T-cell (primary cell): ENCODE measurements at regions not wholly inside any gene's neighbourhood (a gene's known extent, or its start where the extent isn't known, plus 50 kb on each side); places are given as distances from the start of the nearest gene placed in this dataset.
"Not testable (repeated sequence)": the region's sequence is repeated elsewhere in the genome, so short reads cannot be mapped to it uniquely, and the experiment has no call there.

Experiments
- ATAC-seq, 4 experiments: fragments of 200-7000 bp in 3 of 4; fragments of 150-1000 bp in 1 of 4; cut with Tn5 transposase; replicated peaks in 1 of 4; 1 replicate in 3 of 4; 2 replicates in 1 of 4; pipeline ENCODE4 v1.10.0; 2021; ENCODE audit warnings: moderate library complexity in 3 of 4, mild to moderate bottlenecking in 2 of 4, moderate number of reproducible peaks in 1 of 4
- CTCF ChIA-PET, 2 donors: fragments of 300-600 bp; sonication (Branson Sonifier 250); formaldehyde crosslinking; loops; one replicate each; lab custom pipeline; 2022; ENCODE audit warnings: antibody characterized with exemption in 2 of 2; lab: Charles Lee
- POLR2A ChIA-PET, 2 donors: fragments of 300-600 bp; sonication (Branson Sonifier 250); formaldehyde crosslinking; loops; one replicate each; lab custom pipeline; 2022; ENCODE audit warnings: antibody characterized with exemption in 2 of 2; lab: Charles Lee
- DNase-seq, 35 experiments: peaks; one replicate each; pipeline versions ENCODE4 v3.0.0 to v3.0.0-alpha.2; 2013 to 2023
- H3K27ac ChIP-seq: one replicate; pipeline ENCODE4 v1.5.1; 2013; ENCODE audit warnings: low read length
- H3K27me3 ChIP-seq, 2 experiments: replicated peaks in 1 of 2; 1 replicate in 1 of 2; 2 replicates in 1 of 2; pipeline versions ENCODE4 v1.6.1 to v1.7.0; 2013; ENCODE audit warnings: low read length in 1 of 2, mixed read lengths in 1 of 2; ENCODE audit not compliant: control insufficient read depth in 2 of 2, insufficient read depth in 2 of 2; ENCODE audit errors: extremely low read depth in 1 of 2
- H3K36me3 ChIP-seq, 2 donors: 1 replicate in 1 of 2; 2 replicates in 1 of 2; pipeline versions ENCODE4 v1.6.1 to v1.7.0; 2013; ENCODE audit warnings: low read length in 1 of 2; ENCODE audit not compliant: control insufficient read depth in 2 of 2, insufficient read depth in 1 of 2; ENCODE audit errors: extremely low read depth in 1 of 2
- H3K4me1 ChIP-seq, 2 experiments: 1 replicate in 1 of 2; 2 replicates in 1 of 2; pipeline versions ENCODE4 v1.6.1 to v1.7.0; 2013; ENCODE audit warnings: low read length in 2 of 2, mixed read lengths in 1 of 2; ENCODE audit not compliant: insufficient read depth in 2 of 2, control insufficient read depth in 1 of 2; ENCODE audit errors: extremely low read depth in 1 of 2
- H3K4me3 ChIP-seq, 2 donors: 1 replicate in 1 of 2; 2 replicates in 1 of 2; pipeline versions ENCODE4 v1.5.1 to v1.7.0; 2013; ENCODE audit warnings: mild to moderate bottlenecking in 2 of 2, low read length in 1 of 2, moderate library complexity in 1 of 2; ENCODE audit not compliant: control insufficient read depth in 1 of 2; ENCODE audit errors: extremely low read depth in 1 of 2
- H3K9me3 ChIP-seq: 2 replicates; pipeline ENCODE4 v1.7.0; 2013
- H3K27ac Mint-ChIP-seq, 2 donors: one replicate each; pipeline ENCODE4 v1.8.0; 2020 to 2021; ENCODE audit warnings: mild to moderate bottlenecking in 2 of 2, mixed read lengths in 2 of 2
- H3K27me3 Mint-ChIP-seq, 2 donors: one replicate each; pipeline ENCODE4 v1.8.0; 2021 to 2022; ENCODE audit warnings: mixed read lengths in 2 of 2
- H3K36me3 Mint-ChIP-seq: one replicate; pipeline ENCODE4 v1.8.0; 2021; ENCODE audit warnings: mixed read lengths
- H3K4me1 Mint-ChIP-seq, 3 donors: one replicate each; pipeline ENCODE4 v1.8.0; 2020 to 2022; ENCODE audit warnings: mixed read lengths in 3 of 3, mild to moderate bottlenecking in 1 of 3
- H3K4me3 Mint-ChIP-seq, 3 donors: one replicate each; pipeline ENCODE4 v1.8.0; 2020 to 2022; ENCODE audit warnings: mild to moderate bottlenecking in 3 of 3, mixed read lengths in 3 of 3, moderate library complexity in 3 of 3
- H3K9me3 Mint-ChIP-seq, 3 donors: one replicate each; pipeline ENCODE4 v1.8.0; 2020 to 2022; ENCODE audit warnings: mixed read lengths in 3 of 3
- WGBS: methylation state at CpG from one replicate; pipeline ENCODE4 v1.1.5; 2013; ENCODE audit warnings: missing lambda C conversion rate; ENCODE audit not compliant: insufficient coverage; 5-methylcytosine and 5-hydroxymethylcytosine counted together

DNA sequence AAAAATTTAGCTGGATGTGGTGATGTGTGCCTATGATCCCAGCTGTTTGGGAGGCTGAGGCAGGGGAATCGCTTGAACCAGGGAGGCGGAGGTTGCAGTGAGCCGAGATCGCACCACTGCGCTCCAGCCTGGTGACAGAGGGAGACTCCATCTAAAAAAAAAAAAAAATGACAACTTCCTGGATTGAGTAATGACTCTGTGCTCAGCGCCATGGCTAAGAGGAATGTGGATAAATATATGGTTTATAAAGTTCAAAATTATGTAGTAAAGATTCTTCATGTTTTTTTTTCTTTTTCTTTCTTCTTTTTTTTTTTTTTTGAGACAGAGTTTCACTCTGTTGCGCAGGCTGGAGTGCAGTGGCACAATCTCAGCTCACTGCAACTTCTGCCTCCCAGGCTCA, 75.4 kb upstream of the FLT1 start:
- H3K9me3 Mint-ChIP-seq, DNase-seq, H3K36me3 Mint-ChIP-seq, H3K9me3 ChIP-seq, CTCF ChIA-PET, H3K4me3 Mint-ChIP-seq, H3K4me1 Mint-ChIP-seq, H3K4me3 ChIP-seq, ATAC-seq, POLR2A ChIA-PET, H3K27me3 ChIP-seq, H3K27me3 Mint-ChIP-seq, H3K27ac Mint-ChIP-seq, H3K27ac ChIP-seq, H3K4me1 ChIP-seq, H3K36me3 ChIP-seq: not testable (repeated sequence)
- 80% methylated on average over 1 of the region's 7 CpGs for WGBS

DNA sequence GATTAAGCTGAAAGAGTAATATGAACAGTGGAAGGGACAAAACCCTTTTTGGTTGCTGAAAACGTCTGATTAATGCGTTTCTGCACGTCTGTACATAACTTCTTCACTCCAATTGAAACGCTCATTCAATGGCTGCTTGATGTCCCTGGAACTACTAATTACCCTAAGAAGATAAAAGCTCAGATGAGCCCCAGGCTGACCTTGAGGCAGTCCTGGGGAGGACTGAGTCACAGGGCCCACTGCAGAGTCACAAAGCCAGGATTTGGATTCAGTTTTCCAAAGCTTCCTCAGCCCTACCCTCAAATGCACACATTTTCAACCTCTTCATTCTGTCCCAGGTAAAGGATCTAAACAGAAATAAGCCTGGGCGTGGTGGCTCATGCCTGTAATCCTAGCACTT, 75.0 kb upstream of the FLT1 start:
- H3K27me3 ChIP-seq = peaks cover 0 to 5% of the 10 kb centered on the region in 2 experiments
- H3K27ac ChIP-seq = no peak overlapping the region
- H3K27ac Mint-ChIP-seq = no peak overlapping the region
- peaks cover 0 to 2% (median 0%) of the 10 kb centered on the region in 3 donors for H3K4me1 Mint-ChIP-seq
- no peak overlapping the region for H3K4me3 Mint-ChIP-seq
- POLR2A ChIA-PET = no interaction called here
- no peaks in the 10 kb centered on the region for H3K9me3 ChIP-seq
- peaks cover 0 to 1% of the 10 kb centered on the region in 2 donors for H3K27me3 Mint-ChIP-seq
- DNase-seq (no peak), ATAC-seq (no peak)
- H3K4me3 ChIP-seq = no peak overlapping the region
- no peaks in the 10 kb centered on the region for H3K36me3 Mint-ChIP-seq
- H3K4me1 ChIP-seq = no peaks in the 10 kb centered on the region
- CTCF ChIA-PET = no interaction called here
- H3K36me3 ChIP-seq = no peaks in the 10 kb centered on the region
- no peaks in the 10 kb centered on the region for H3K9me3 Mint-ChIP-seq
- 81% methylated on average over 5 of the region's 5 CpGs for WGBS

DNA sequence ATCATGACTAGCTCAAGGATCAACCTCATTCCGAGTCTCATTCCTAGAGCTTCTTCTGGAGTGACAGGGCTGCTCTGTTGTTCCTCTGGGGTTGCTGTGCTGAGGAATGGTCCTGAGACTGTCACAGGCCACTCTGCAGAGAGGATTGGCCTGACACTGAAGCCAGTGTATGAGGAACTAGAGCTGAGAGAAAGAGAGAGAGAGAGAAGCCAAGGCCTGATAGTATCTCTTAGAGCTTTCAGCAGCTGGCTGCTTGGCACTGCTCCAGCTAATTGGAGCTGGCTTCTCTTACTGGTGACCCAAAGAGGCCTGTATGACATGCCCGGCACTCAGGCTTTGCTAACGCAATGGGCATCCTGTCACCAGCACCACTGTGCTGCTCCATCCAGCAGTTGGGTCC, 73.4 kb upstream of the FLT1 start:
- H3K27ac ChIP-seq = no peak overlapping the region
- ChIA-PET POLR2A (interaction anchor here (0.6 kb wide), 2 partner anchors 21 to 42 kb away, joined by 3 to 4 read pairs; no protein-coding TSS in a partner anchor), CTCF (no interaction called here)
- peaks cover 0 to 1% of the 10 kb centered on the region in 2 donors for H3K27me3 Mint-ChIP-seq
- no peak for ATAC-seq
- H3K4me3 Mint-ChIP-seq = no peak overlapping the region
- no peaks in the 10 kb centered on the region for H3K36me3 ChIP-seq
- H3K4me3 ChIP-seq = no peak overlapping the region
- H3K4me1 Mint-ChIP-seq = no peaks in the 10 kb centered on the region
- peaks cover 0 to 5% of the 10 kb centered on the region in 2 experiments for H3K27me3 ChIP-seq
- no peaks in the 10 kb centered on the region for H3K9me3 Mint-ChIP-seq
- DNase-seq = no peak
- WGBS = 82% methylated on average over 2 of the region's 3 CpGs
- H3K4me1 ChIP-seq = no peaks in the 10 kb centered on the region
- no peaks in the 10 kb centered on the region for H3K36me3 Mint-ChIP-seq
- no peaks in the 10 kb centered on the region for H3K9me3 ChIP-seq
- H3K27ac Mint-ChIP-seq = no peak overlapping the region

DNA sequence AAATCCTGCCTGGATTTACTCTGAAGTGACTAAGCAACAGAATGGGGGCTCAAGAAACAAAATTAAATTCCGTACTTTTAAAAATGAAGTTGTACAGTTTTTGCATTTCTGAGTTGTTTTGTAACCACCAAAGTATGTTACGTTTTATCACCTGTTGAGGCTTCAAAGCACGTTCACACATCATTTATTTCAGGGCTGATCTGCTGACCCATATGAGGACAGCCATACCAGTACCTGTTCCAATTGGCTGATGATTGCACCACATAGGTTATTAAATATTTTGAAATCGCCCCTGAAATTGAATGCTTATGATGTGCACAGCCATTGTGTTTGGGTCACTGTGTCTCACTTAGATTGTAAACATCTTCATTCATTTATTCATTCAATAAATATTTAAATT, 72.0 kb upstream of the FLT1 start:
- ATAC-seq = no peak
- ChIA-PET CTCF (no interaction called here), POLR2A (no interaction called here)
- H3K4me3 ChIP-seq = no peak overlapping the region
- Mint-ChIP-seq H3K27me3 (no peaks in the 10 kb centered on the region), H3K4me1 (no peaks in the 10 kb centered on the region), H3K36me3 (no peaks in the 10 kb centered on the region), H3K9me3 (no peaks in the 10 kb centered on the region), H3K4me3 (no peak overlapping the region), H3K27ac (no peak overlapping the region)
- H3K27ac ChIP-seq = no peak overlapping the region
- H3K4me1 ChIP-seq = no peaks in the 10 kb centered on the region
- WGBS = 100% methylated on average over 2 of the region's 4 CpGs
- H3K36me3 ChIP-seq = no peaks in the 10 kb centered on the region
- peaks cover 0 to 5% of the 10 kb centered on the region in 2 experiments for H3K27me3 ChIP-seq
- no peaks in the 10 kb centered on the region for H3K9me3 ChIP-seq
- DNase-seq = no peak

DNA sequence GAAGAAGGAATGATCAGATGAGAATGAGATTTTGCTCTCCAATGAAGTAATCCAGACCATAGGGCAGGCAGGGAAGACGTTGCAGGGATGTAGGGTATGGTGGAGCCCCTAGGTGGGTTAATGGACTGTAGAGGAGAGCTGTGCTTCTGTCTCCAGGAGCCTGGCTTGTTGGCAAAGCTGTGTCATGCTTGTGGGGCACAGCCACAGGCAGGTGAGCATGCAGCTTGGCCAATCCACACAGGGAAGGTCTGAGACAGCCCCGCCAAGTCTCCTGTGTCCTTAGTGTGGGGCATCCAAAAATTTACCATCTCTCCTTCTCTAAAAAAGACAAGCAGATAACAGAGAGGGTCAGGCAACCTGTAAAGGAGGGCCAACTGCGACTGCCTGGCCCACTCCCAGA, 71.4 kb upstream of the FLT1 start:
- H3K27me3 ChIP-seq = peaks cover 0 to 1% of the 10 kb centered on the region in 2 experiments
- H3K9me3 Mint-ChIP-seq = no peaks in the 10 kb centered on the region
- no peaks in the 10 kb centered on the region for H3K36me3 Mint-ChIP-seq
- H3K27ac ChIP-seq = no peak overlapping the region
- no peak for ATAC-seq
- POLR2A ChIA-PET = no interaction called here
- no peak overlapping the region for H3K4me3 Mint-ChIP-seq
- no peaks in the 10 kb centered on the region for H3K9me3 ChIP-seq
- no peaks in the 10 kb centered on the region for H3K27me3 Mint-ChIP-seq
- no peak for DNase-seq
- 83% methylated on average over 2 of the region's 3 CpGs for WGBS
- H3K4me3 ChIP-seq = no peak overlapping the region
- H3K4me1 ChIP-seq = no peaks in the 10 kb centered on the region
- no peaks in the 10 kb centered on the region for H3K4me1 Mint-ChIP-seq
- CTCF ChIA-PET = no interaction called here
- H3K36me3 ChIP-seq = no peaks in the 10 kb centered on the region
- no peak overlapping the region for H3K27ac Mint-ChIP-seq

DNA sequence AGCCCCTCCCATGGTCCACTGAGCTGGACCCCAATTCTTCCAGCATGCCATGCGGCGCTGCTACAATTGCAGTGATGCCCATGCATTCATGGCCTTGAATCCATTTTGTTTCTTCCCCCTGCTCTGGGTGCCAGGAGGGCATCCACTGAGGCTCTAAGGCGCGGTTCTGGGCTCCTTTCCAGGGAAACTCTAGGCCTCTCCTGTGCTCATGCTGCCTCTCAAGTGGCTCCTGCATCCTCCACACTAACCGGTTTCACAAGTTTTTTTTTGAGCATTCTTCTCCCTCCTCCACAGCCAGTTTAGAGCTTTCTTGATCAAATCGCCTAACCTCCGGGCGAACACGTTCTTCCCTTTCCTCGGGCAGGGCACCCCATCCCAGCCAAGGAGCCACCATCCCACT, 69.1 kb upstream of the FLT1 start:
- no peak for ATAC-seq
- 85% methylated on average over 10 of the region's 10 CpGs for WGBS
- Histone ChIP-seq H3K36me3 (no peaks in the 10 kb centered on the region), H3K27me3 (no peaks in the 10 kb centered on the region), H3K27ac (no peak overlapping the region), H3K4me3 (no peak overlapping the region), H3K9me3 (no peaks in the 10 kb centered on the region), H3K4me1 (no peaks in the 10 kb centered on the region)
- Mint-ChIP-seq H3K4me3 (no peak overlapping the region), H3K36me3 (no peaks in the 10 kb centered on the region), H3K27me3 (peaks cover 0 to 6% of the 10 kb centered on the region in 2 donors), H3K9me3 (no peaks in the 10 kb centered on the region), H3K27ac (no peak overlapping the region), H3K4me1 (no peaks in the 10 kb centered on the region)
- ChIA-PET POLR2A (no interaction called here), CTCF (no interaction called here)
- no peak for DNase-seq

DNA sequence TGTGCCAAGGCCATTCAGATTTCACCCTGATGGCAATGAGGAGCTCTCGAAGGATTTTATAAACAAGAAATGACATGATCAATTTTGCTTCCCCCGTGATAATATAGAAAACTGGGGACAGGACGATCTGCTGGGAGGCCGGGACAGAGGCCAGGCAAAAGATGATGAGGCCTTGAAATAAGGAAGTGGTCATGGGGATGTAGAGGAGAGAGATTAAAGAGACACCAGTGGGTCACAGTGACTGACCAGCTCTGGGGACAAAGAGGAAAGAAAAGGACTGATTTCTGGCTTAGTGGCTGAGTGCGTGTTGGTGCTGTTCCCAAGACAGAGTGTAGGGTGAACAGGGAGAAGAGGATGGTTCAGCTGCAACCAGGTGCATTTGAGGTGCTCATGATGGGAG, 68.7 kb upstream of the FLT1 start:
- H3K9me3 Mint-ChIP-seq = no peaks in the 10 kb centered on the region
- H3K27me3 Mint-ChIP-seq = peaks cover 0 to 6% of the 10 kb centered on the region in 2 donors
- H3K9me3 ChIP-seq = no peaks in the 10 kb centered on the region
- H3K36me3 Mint-ChIP-seq = no peaks in the 10 kb centered on the region
- no peaks in the 10 kb centered on the region for H3K27me3 ChIP-seq
- no peaks in the 10 kb centered on the region for H3K4me1 Mint-ChIP-seq
- H3K4me3 ChIP-seq = no peak overlapping the region
- no peaks in the 10 kb centered on the region for H3K4me1 ChIP-seq
- WGBS = 91% methylated on average over 5 of the region's 5 CpGs
- H3K36me3 ChIP-seq = no peaks in the 10 kb centered on the region
- H3K27ac Mint-ChIP-seq = no peak overlapping the region
- no peak for ATAC-seq
- DNase-seq = no peak
- CTCF ChIA-PET = no interaction called here
- POLR2A ChIA-PET = no interaction called here
- no peak overlapping the region for H3K27ac ChIP-seq
- no peak overlapping the region for H3K4me3 Mint-ChIP-seq
